ENCODE measurements at regions not wholly inside any gene's neighbourhood (a gene's known extent, or its start where the extent isn't known, plus 50 kb on each side); places are given as distances from the start of the nearest gene placed in this dataset.
"Not testable (repeated sequence)": the region's sequence is repeated elsewhere in the genome, so short reads cannot be mapped to it uniquely, and the experiment has no call there.

- no peak for DNase-seq (ENCODE audit: low spot score)
Observed at GRCh38 chr1:189596197-189596596, 881.5 kb downstream of the BRINP3 start.

- no peak for DNase-seq (ENCODE audit: low spot score)
Observed at GRCh38 chr1:189597083-189597482, 880.6 kb downstream of the BRINP3 start.

GRCh38 chr1:189605226-189605625 lies 872.4 kb downstream of the BRINP3 start:
- DNase-seq (ENCODE audit: low spot score): no peak

- DNase-seq (ENCODE audit: low spot score): no peak
Observed at GRCh38 chr1:189606047-189606446, 871.6 kb downstream of the BRINP3 start.

GRCh38 chr1:189606795-189607476 lies 870.7 kb downstream of the BRINP3 start:
- no peak for DNase-seq (ENCODE audit: low spot score)

GRCh38 chr1:189607477-189608096 lies 870.1 kb downstream of the BRINP3 start:
- DNase-seq (ENCODE audit: low spot score): no peak

- no peak for DNase-seq (ENCODE audit: low spot score)
Observed at GRCh38 chr1:189609167-189609566, 868.5 kb downstream of the BRINP3 start.

- no peak for DNase-seq (ENCODE audit: low spot score)
Observed at GRCh38 chr1:189616893-189617292, 860.8 kb downstream of the BRINP3 start.

GRCh38 chr1:189619682-189620332 lies 857.9 kb downstream of the BRINP3 start:
- no peak for DNase-seq (ENCODE audit: low spot score)

GRCh38 chr1:189620471-189620870 lies 857.2 kb downstream of the BRINP3 start:
- DNase-seq (ENCODE audit: low spot score): no peak

GRCh38 chr1:189623336-189623735 lies 854.3 kb downstream of the BRINP3 start:
- DNase-seq (ENCODE audit: low spot score): no peak

GRCh38 chr1:189627427-189627826 lies 850.2 kb downstream of the BRINP3 start:
- DNase-seq (ENCODE audit: low spot score): no peak

- DNase-seq (ENCODE audit: low spot score): no peak
Observed at GRCh38 chr1:189628857-189629256, 848.8 kb downstream of the BRINP3 start.

- no peak for DNase-seq (ENCODE audit: low spot score)
Observed at GRCh38 chr1:189633658-189634057, 844.0 kb downstream of the BRINP3 start.

GRCh38 chr1:189637041-189637440 lies 840.6 kb downstream of the BRINP3 start:
- no peak for DNase-seq (ENCODE audit: low spot score)

- not testable (repeated sequence) for DNase-seq (ENCODE audit: low spot score)
Observed at GRCh38 chr1:189644156-189644555, 833.5 kb downstream of the BRINP3 start.

- DNase-seq (ENCODE audit: low spot score): no peak
Observed at GRCh38 chr1:189644970-189645369, 832.7 kb downstream of the BRINP3 start.

GRCh38 chr1:189646066-189646465 lies 831.6 kb downstream of the BRINP3 start:
- DNase-seq (ENCODE audit: low spot score): no peak

- DNase-seq (ENCODE audit: low spot score): no peak
Observed at GRCh38 chr1:189654906-189655305, 822.8 kb downstream of the BRINP3 start.

- no peak for DNase-seq (ENCODE audit: low spot score)
Observed at GRCh38 chr1:189656628-189657530, 820.8 kb downstream of the BRINP3 start.

GRCh38 chr1:189657715-189658114 lies 819.9 kb downstream of the BRINP3 start:
- no peak for DNase-seq (ENCODE audit: low spot score)

- no peak for DNase-seq (ENCODE audit: low spot score)
Observed at GRCh38 chr1:189658381-189658780, 819.3 kb downstream of the BRINP3 start.
